GM12891 (cell line): ENCODE measurements at regions not wholly inside any gene's neighbourhood (a gene's known extent, or its start where the extent isn't known, plus 50 kb on each side); places are given as distances from the start of the nearest gene placed in this dataset.

Experiments
- PAX5 ChIP-seq: IDR thresholded peaks from 2 replicates; pipeline ENCODE4 v1.6.1; 2011; ENCODE audit warnings: low read length, moderate library complexity, mild to moderate bottlenecking; ENCODE audit not compliant: insufficient read depth, severe bottlenecking
- POLR2A ChIP-seq: IDR thresholded peaks from 2 replicates; pipeline ENCODE4 v1.6.1; 2011; ENCODE audit warnings: low read depth, low read length, control low read depth
- POLR2AphosphoS5 ChIP-seq: IDR thresholded peaks from 2 replicates; pipeline ENCODE4 v1.6.1; 2011; ENCODE audit warnings: low read depth, low read length, control low read depth
- POU2F2 ChIP-seq: IDR thresholded peaks from 2 replicates; pipeline ENCODE4 v1.6.1; 2011; ENCODE audit warnings: low read depth, mild to moderate bottlenecking, control low read depth, low read length, moderate library complexity
- SPI1 ChIP-seq: IDR thresholded peaks from 2 replicates; pipeline ENCODE4 v1.6.1; 2011; ENCODE audit warnings: low read depth, low read length, control low read depth
- TAF1 ChIP-seq: IDR thresholded peaks from 2 replicates; pipeline ENCODE4 v1.6.1; 2011; ENCODE audit warnings: low read depth, low read length, control low read depth

GRCh38 chr5:145471831-145472612, 363.1 kb downstream of the PRELID2 start:
- no peak for TF ChIP-seq TAF1
- no peak for TF ChIP-seq POLR2A
- no peak for TF ChIP-seq SPI1
- TF ChIP-seq POLR2AphosphoS5, result no peak
- no peak for TF ChIP-seq POU2F2
- no peak for TF ChIP-seq PAX5
